ENCODE measurements at regions not wholly inside any gene's neighbourhood (a gene's known extent, or its start where the extent isn't known, plus 50 kb on each side); places are given as distances from the start of the nearest gene placed in this dataset.

GRCh38 chr9:121569266-121569648, 69.6 kb upstream of the GGTA1 start:
- DNase-seq: no peak

GRCh38 chr9:121572581-121572980, 72.9 kb upstream of the GGTA1 start:
- DNase-seq: no peak

GRCh38 chr9:121573717-121574485, 74.3 kb upstream of the GGTA1 start:
- no peak for DNase-seq

GRCh38 chr9:121574774-121575519, 75.3 kb upstream of the GGTA1 start:
- DNase-seq: no peak

GRCh38 chr9:121576281-121577075, 75.0 kb upstream of the DAB2IP start:
- no peak for DNase-seq

GRCh38 chr9:121577166-121577565, 74.3 kb upstream of the DAB2IP start:
- no peak for DNase-seq

- DNase-seq: no peak
Measured at GRCh38 chr9:121577572-121577971, 73.9 kb upstream of the DAB2IP start.

GRCh38 chr9:121581786-121582600, 69.4 kb upstream of the DAB2IP start:
- no peak for DNase-seq

GRCh38 chr9:121582641-121583040, 68.8 kb upstream of the DAB2IP start:
- DNase-seq: no peak

- DNase-seq: no peak
Measured at GRCh38 chr9:121584421-121584820, 67.0 kb upstream of the DAB2IP start.

- no peak for DNase-seq
Measured at GRCh38 chr9:121587863-121588262, 63.6 kb upstream of the DAB2IP start.

- DNase-seq: no peak
Measured at GRCh38 chr9:121589986-121590385, 61.4 kb upstream of the DAB2IP start.

GRCh38 chr9:121592265-121592664, 59.2 kb upstream of the DAB2IP start:
- no peak for DNase-seq

GRCh38 chr9:121593066-121593465, 58.4 kb upstream of the DAB2IP start:
- DNase-seq: no peak

- DNase-seq: peak; percentile 72
Measured at GRCh38 chr9:121596515-121596914, 54.9 kb upstream of the DAB2IP start.

GRCh38 chr9:121597698-121598166, 53.7 kb upstream of the DAB2IP start:
- no peak for DNase-seq

- peak; percentile 91 for DNase-seq
Measured at GRCh38 chr9:121598167-121598964, 53.1 kb upstream of the DAB2IP start.

- DNase-seq: peak; percentile 43
Measured at GRCh38 chr9:121598965-121599871, 52.2 kb upstream of the DAB2IP start.

- no peak for DNase-seq
Measured at GRCh38 chr9:121599872-121600585, 51.4 kb upstream of the DAB2IP start.

- DNase-seq: no peak
Measured at GRCh38 chr9:121601194-121601593, 50.2 kb upstream of the DAB2IP start.
